Prostate gland (tissue), 2 donors: ENCODE measurements at regions not wholly inside any gene's neighbourhood (a gene's known extent, or its start where the extent isn't known, plus 50 kb on each side); places are given as distances from the start of the nearest gene placed in this dataset.

ENCODE experiments used
- DNase-seq: peaks from one replicate; pipeline ENCODE4 v3.0.0-alpha.2; 2019; ENCODE audit warnings: low spot score
- H3K27ac ChIP-seq, 2 donors: fragments of 200-600 bp; sonication (generic); 2 replicates each; pipeline ENCODE4 v1.5.1; 2017 to 2019
- H3K27me3 ChIP-seq: fragments of 200-600 bp; sonication (generic); replicated peaks from 2 replicates; pipeline ENCODE4 v1.5.1; 2019; ENCODE audit not compliant: insufficient read depth
- H3K36me3 ChIP-seq, 2 donors: fragments of 200-600 bp; sonication (generic); 1 replicate in 1 of 2; 2 replicates in 1 of 2; pipeline versions ENCODE4 v1.5.1 to v1.8.1; 2017 to 2019
- H3K4me1 ChIP-seq: fragments of 200-600 bp; sonication (generic); replicated peaks from 2 replicates; pipeline ENCODE4 v1.5.1; 2019
- H3K4me3 ChIP-seq, 2 donors: fragments of 200-600 bp; sonication (generic); 2 replicates each; pipeline ENCODE4 v1.5.1; 2017 to 2019
- H3K9me3 ChIP-seq: fragments of 200-600 bp; sonication (generic); 2 replicates; pipeline ENCODE4 v1.5.1; 2017
- CTCF ChIP-seq, 4 experiments: fragments of 200-600 bp in 2 of 4; fragments of 450-650 bp in 2 of 4; sonication (generic) in 2 of 4; IDR thresholded peaks; 1 replicate in 3 of 4; 2 replicates in 1 of 4; pipeline ENCODE4 v1.5.1; 2016 to 2019; ENCODE audit warnings: antibody characterized with exemption in 4 of 4, mild to moderate bottlenecking in 2 of 4, moderate library complexity in 2 of 4
- POLR2A ChIP-seq: fragments of 450-650 bp; IDR thresholded peaks from one replicate; pipeline ENCODE4 v1.6.1; 2016; ENCODE audit warnings: antibody characterized with exemption, mild to moderate bottlenecking
- POLR2AphosphoS5 ChIP-seq: sonication (generic); formaldehyde crosslinking; IDR thresholded peaks from one replicate; pipeline ENCODE4 v1.6.1; 2017; ENCODE audit warnings: antibody characterized with exemption
- WGBS: methylation state at CpG from one replicate; pipeline ENCODE4 v1.1.5; 2018; 5-methylcytosine and 5-hydroxymethylcytosine counted together
- intact Hi-C: fragments of 100-400 bp; cut with DNase I; formaldehyde crosslinking; loops from one replicate; pipeline ENCODE4 v1.14.2; 2022

- TF ChIP-seq POLR2A (no peak), CTCF (IDR thresholded peaks at IDR 0.05) (no peak), POLR2AphosphoS5 (no peak)
- DNase-seq, result no peak
- H3K27me3 ChIP-seq, result no peaks in the 10 kb centered on the region
- H3K27ac ChIP-seq, result no peak overlapping the region
- H3K4me1 ChIP-seq, result no peaks in the 10 kb centered on the region
- intact Hi-C loops, result loop anchor here (5.0 kb wide), 1 partner anchor 47 kb away; no protein-coding TSS in a partner anchor
- WGBS, result 84% methylated on average over 8 of the region's 8 CpGs
- H3K4me3 ChIP-seq, result no peak overlapping the region
- H3K9me3 ChIP-seq, result no peaks in the 10 kb centered on the region
- no peaks in the 10 kb centered on the region for H3K36me3 ChIP-seq
Observed at GRCh38 chr20:58130156-58130555, 98.3 kb downstream of the ANKRD60 start.

GRCh38 chr20:58129721-58130151, 98.7 kb downstream of the ANKRD60 start:
- H3K36me3 ChIP-seq, result no peaks in the 10 kb centered on the region
- no peaks in the 10 kb centered on the region for H3K9me3 ChIP-seq
- no peak for TF ChIP-seq CTCF (IDR thresholded peaks at IDR 0.05)
- no peak for TF ChIP-seq POLR2A
- no peak for TF ChIP-seq POLR2AphosphoS5
- no peak for DNase-seq
- H3K4me3 ChIP-seq, result no peak overlapping the region
- intact Hi-C loops, result loop anchor here (5.0 kb wide), 1 partner anchor 48 kb away; no protein-coding TSS in a partner anchor
- no peaks in the 10 kb centered on the region for H3K4me1 ChIP-seq
- H3K27ac ChIP-seq, result peak overlapping the region in 1 of 2 donors; percentile 2
- H3K27me3 ChIP-seq, result no peaks in the 10 kb centered on the region
- 38% methylated on average over 13 of the region's 13 CpGs for WGBS

- no peaks in the 10 kb centered on the region for H3K9me3 ChIP-seq
- H3K27ac ChIP-seq, result peak overlapping the region in 1 of 2 donors; percentile 2
- TF ChIP-seq CTCF (IDR thresholded peaks at IDR 0.05), result no peak
- no peak for TF ChIP-seq POLR2A
- TF ChIP-seq POLR2AphosphoS5, result no peak
- DNase-seq, result no peak
- intact Hi-C loops, result no loop called here
- 61% methylated on average over 14 of the region's 14 CpGs for WGBS
- H3K27me3 ChIP-seq, result no peaks in the 10 kb centered on the region
- H3K4me3 ChIP-seq, result no peak overlapping the region
- no peaks in the 10 kb centered on the region for H3K36me3 ChIP-seq
- no peaks in the 10 kb centered on the region for H3K4me1 ChIP-seq
Observed at GRCh38 chr20:58128635-58129625, 99.5 kb downstream of the ANKRD60 start.

GRCh38 chr20:58127701-58128111, 100.7 kb downstream of the ANKRD60 start:
- Histone ChIP-seq H3K27me3 (no peaks in the 10 kb centered on the region), H3K27ac (no peak overlapping the region), H3K4me3 (no peak overlapping the region), H3K4me1 (no peaks in the 10 kb centered on the region), H3K36me3 (no peaks in the 10 kb centered on the region), H3K9me3 (no peaks in the 10 kb centered on the region)
- 38% methylated on average over 6 of the region's 6 CpGs for WGBS
- peak; percentile 66 for DNase-seq
- TF ChIP-seq CTCF (IDR thresholded peaks at IDR 0.05) (no peak), POLR2A (no peak), POLR2AphosphoS5 (peak; percentile 18)
- intact Hi-C loops, result no loop called here
